ENCODE measurements at regions not wholly inside any gene's neighbourhood (a gene's known extent, or its start where the extent isn't known, plus 50 kb on each side); places are given as distances from the start of the nearest gene placed in this dataset.
A peak's percentile ranks its signal among the peaks of the same experiment; 100 is the strongest.
"Not testable (repeated sequence)": the region's sequence is repeated elsewhere in the genome, so short reads cannot be mapped to it uniquely, and the experiment has no call there.

DNA sequence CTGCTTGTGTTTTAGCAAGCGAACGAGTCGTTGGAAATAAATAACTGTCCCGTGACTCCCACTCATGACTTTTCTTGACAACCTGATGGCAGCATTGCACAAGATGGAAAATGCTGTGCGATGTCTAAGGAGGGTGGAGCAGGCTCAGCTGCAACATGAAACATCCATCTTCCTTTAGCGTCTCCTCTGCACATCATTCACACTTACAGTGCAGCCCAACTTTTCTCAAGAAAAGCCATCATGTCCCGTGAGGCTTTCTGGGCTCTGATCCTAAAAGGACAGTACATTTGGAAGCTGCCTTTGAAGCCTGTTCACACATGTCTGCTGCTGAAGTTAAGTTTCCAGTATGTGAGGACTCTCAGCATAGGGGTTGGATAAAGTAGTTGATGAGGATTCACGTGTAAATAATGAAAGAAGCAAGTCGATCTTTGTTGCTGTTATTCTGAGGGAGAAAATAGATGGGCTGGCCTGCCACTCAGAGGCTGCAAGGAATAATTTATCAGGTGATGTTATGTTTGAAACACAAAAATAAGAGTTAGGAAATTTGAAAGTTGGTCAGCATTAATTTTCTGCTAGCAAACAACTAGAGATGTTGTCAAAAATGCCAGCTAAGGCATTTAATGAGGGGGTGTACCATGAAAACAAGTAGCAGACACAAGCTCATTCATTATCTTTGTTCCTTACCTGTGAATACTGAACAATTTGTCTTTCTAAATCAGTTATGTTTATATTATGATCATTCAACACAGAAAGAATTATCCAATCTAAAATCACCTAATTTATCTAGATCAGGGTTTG is 328.7 kb upstream of the ZFP42 start:
- DNase-seq (ENCODE audit: low read depth) = peak; percentile 34

- DNase-seq (ENCODE audit: low read depth) = peak; percentile 39
Observed at GRCh38 chr4:187668526-187669082, 327.0 kb upstream of the ZFP42 start.

- DNase-seq (ENCODE audit: low read depth) = not testable (repeated sequence)
Observed at GRCh38 chr4:187671521-187671920, 324.1 kb upstream of the ZFP42 start.

GRCh38 chr4:187671958-187672357 is 323.6 kb upstream of the ZFP42 start:
- DNase-seq (ENCODE audit: low read depth) = not testable (repeated sequence)

DNA sequence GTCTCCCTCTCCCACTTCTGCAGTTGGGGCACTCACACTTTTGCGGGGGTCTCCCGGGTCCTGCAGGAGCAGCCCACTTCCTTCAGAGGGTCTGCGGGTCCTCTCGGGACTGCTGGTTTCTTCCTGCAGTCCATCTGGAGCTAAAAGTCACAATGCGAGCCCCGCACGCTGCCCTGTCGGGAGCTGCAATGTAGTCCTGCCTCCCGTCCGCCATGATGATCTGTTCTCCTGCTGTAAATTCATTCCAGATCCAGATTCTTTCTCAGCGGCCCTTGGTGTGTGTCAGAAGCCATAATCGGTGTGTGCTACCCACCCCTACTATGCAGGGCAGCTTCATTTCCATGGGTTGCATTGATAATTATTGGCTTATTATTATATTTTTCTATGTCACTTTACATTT is 323.0 kb upstream of the ZFP42 start:
- not testable (repeated sequence) for DNase-seq (ENCODE audit: low read depth)

DNA sequence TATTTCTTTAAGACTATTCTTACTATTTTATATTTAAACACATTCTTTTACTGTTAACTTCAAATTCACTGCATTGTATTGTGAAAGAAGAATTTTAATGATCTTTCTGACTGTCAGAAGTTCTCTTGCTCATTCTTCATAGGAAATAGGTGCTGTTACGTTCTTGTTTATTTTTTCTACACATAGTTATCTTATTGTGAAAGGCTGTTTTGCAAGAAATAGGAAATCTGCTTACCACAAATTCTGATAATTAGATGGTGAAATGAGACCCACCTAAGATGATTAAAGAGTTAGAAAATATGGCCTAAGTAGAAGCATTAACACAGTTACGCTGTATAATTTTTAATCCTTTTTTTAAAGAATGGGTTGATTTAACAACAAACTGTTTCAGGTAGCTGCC is 316.1 kb upstream of the ZFP42 start:
- DNase-seq (ENCODE audit: low read depth) = no peak

DNA sequence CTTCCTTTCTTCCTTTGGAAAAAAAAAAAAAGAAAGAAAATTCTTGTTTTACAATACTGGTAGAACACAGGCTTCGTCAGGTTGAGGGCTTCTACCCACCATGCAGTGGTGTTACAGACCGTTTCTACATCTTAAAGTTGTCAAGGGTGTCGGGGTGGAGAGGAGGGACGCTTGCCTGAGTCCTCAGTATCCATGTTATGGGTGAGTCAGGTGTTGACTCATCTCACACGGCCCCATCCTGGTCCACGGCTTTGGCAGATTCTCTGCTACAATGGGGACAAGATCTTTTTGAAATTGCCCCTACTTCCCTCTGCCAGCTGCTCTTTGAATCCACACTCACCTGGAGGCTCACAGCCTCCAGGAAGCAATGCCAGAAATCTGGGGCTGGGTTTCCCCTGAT is 310.3 kb upstream of the ZFP42 start:
- peak; percentile 15 for DNase-seq (ENCODE audit: low read depth)

- peak; percentile 17 for DNase-seq (ENCODE audit: low read depth)
Observed at GRCh38 chr4:187687697-187688096, 307.9 kb upstream of the ZFP42 start.

DNA sequence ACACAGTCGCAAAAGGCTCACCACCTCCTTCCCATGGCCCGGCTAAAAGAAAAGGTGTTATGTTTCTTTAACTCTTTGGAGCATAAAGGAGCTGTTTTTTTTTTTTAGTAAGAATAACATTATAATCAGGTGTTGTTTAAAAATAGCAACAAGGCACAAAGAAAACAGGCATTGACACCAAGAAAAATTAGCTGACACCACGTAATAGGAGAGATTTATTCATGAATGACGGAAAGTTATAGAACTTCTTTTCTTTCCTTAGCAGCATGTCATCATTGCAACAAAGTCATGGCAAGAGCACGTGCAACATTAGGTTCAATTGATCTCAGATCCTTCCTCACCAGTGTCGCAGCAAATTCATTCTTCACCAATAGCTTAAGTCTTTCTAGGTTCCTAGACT is 302.9 kb upstream of the ZFP42 start:
- DNase-seq (ENCODE audit: low read depth) = no peak

DNA sequence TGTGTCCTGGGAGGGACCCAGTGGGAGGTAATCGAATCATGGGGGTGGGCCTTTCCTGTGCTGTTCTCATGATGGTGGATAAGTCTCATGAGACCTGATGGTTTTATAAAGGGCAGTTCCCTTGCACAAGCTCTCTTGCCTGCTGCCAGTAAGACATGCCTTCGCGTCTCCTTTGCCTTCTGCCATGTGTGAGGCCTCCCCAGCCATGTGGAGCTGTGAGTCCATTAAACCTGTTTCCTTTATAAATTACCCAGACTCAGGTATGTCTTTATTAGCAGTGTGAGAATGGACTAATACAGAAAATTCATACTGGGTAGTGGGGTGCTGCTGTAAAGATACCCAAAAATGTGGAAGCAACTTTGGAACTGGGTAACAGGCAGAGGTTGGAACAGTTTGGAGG is 300.0 kb upstream of the ZFP42 start:
- DNase-seq (ENCODE audit: low read depth) = not testable (repeated sequence)

DNA sequence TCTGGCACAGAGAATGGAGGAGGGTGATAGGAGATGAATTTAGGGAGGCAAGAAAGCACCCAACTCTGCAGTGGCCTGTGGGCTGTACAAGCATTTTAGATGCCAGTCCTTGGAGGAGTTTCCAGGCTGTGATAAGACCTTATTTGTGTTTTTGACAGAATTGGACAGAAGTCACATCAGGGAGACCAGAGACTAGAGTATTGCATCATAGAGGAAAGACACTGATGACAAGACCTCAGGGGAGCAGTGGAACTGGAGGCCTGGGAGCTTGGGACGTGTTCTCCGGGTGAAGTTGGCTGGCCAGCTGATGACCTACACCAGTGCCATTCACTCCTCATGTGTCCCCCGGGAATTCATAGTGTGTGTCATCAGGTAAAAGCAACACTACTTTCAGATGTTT is 284.0 kb upstream of the ZFP42 start:
- peak; percentile 13 for DNase-seq (ENCODE audit: low read depth)

- DNase-seq (ENCODE audit: low read depth) = no peak
Observed at GRCh38 chr4:187714957-187715356, 280.6 kb upstream of the ZFP42 start.

GRCh38 chr4:187715466-187715865 is 280.1 kb upstream of the ZFP42 start:
- DNase-seq (ENCODE audit: low read depth) = no peak

DNA sequence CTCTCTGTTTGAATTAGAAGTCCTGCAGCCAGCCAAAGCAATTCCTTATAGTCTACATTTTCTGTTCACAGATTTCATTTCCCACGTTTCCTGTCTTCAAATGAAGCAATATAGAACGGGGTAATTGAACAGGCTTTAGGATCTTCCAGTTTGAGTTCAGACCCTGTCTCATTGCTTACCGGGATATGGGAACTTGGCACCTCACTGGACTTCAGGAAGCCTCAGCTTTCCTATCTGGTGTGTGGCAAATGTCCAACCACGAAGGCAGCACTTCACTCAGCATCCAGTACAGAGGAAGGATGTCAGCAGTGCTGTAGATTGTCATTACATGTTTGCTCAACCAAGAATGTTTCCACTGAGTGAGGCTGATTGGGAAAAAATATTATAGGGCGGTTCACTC is 271.1 kb upstream of the ZFP42 start:
- no peak for DNase-seq (ENCODE audit: low read depth)

DNA sequence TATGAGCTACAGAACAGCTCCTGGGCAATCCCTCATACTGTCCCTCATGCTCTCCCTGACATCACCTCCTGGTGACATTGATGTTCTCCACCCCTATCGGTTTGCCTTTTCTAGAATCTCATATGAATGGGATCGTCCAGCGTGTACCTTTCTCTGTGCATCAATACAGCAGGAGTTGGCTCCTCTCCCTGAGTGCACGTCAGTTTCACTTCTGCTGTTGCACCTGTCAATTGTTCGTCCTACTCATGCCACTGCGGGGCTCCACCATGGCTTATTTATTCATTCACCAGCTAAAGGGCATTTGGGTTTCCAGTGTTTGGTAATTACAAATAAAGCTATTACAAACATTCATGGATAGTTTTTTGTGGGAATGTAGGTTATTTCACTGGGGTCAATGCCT is 269.1 kb upstream of the ZFP42 start:
- DNase-seq (ENCODE audit: low read depth) = no peak

DNA sequence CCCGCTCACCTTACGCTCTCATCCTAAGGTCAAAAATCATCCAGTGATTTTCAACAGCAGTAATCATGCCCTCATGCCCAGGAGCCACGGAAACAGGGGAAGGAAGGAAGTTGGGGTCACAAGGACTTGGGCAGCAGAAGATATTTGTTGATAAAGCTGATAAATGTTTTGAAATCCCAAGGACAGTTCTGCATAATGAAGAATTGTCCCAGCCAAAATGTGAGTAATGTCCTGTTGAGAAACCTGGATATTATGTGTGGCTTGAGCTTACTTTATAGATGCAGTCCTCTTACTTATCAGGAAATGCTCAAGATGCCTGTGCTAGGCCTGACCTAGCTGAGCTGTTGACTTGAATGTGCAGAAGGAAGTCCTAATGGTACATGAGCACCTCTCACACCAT is 263.0 kb upstream of the ZFP42 start:
- no peak for DNase-seq (ENCODE audit: low read depth)

DNA sequence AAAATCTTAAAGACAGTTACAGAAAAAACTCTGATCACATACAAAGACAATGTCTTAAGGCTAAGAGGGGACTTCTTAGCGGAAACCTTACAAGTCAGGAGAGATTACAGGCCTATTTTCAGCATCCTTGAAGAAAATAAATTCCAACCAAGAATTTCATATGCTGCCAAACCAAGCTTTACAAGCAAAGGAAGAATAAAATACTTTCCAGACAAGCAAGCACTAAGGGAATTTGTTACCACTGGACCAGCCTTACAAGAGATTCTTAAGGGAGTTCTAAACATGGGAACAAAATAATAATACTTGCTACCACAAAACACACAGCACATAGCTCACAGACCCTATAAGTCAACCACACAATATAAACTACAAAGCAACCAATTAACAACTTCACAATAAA is 255.8 kb upstream of the ZFP42 start:
- DNase-seq (ENCODE audit: low read depth) = no peak

DNA sequence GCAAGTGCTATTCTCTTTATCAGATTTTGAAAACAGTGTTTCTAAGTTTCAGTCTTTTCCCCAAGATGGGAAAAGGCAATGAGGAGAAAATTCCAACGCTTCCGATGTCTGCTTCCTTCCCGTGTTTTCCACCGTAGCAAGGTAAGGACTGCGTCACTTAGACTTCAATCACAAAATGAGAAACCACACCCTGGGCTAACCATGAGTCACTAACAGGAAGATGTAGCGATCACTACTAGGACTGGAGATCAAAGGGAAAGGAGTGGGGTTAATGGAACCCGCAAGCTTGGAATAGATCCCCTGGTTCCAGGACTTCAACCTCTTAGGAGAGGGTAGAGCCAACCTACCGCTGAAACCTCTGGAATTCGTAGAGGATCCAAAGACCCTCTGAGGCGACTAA is 250.7 kb upstream of the ZFP42 start:
- DNase-seq (ENCODE audit: low read depth) = no peak

DNA sequence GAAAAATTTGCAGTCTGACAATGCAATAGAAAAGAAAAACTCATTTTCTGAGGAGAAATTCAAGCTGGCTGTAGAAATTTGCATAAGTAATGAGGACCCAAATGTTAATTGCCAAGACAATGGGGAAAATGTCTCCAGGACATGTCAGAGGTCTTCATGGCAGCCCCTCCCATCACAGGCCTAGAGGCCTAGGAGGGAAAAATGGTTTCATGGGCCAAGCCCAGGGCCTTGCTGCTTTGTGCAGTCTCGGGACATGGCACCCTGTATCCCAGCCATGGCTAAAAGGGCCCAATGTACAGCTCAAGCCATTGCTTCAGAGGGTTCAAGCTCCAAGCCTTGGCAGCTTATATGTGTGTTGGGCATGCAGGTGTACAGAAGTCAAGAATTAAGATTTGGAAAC is 244.9 kb upstream of the ZFP42 start:
- not testable (repeated sequence) for DNase-seq (ENCODE audit: low read depth)

DNA sequence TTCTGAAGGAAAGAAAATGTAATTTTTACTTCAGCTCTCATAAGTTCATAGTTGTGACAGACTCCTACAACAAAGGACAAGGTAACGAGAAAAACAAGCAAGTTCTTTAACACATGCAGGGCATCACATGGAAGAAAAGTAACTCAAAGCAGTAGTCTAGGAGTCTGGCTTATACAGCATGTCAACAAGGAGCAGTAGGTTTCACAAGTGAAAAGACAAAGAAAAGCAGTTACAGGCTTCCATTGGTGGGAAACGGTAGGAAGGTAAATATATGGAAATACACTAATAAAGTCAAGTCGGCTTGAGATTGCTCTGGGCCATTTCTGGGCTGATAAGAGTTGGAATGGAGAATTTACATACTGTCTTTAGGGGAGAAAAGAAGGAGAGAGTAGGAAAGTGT is 228.4 kb upstream of the ZFP42 start:
- no peak for DNase-seq (ENCODE audit: low read depth)

GRCh38 chr4:187767687-187768086 is 227.9 kb upstream of the ZFP42 start:
- DNase-seq (ENCODE audit: low read depth) = no peak

DNA sequence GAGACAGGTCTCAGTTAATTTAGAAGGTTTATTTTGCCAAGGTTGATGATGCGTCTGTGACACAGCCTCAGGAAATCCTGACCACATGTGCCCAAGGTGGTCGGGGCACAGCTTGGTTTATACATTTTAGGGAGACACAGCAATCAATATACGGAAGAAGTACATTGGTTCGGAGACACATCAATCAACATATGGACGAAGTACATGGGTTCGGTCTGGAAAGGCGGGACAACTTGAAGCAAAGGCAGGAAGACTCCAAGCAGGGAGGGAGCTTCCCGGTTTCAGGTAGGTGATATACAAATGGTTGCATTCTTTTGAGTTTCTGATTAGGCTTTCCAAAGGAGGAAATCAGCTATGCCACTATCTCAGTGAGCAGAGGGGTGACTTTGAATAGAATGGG is 225.2 kb upstream of the ZFP42 start:
- DNase-seq (ENCODE audit: low read depth) = no peak

- DNase-seq (ENCODE audit: low read depth) = no peak
Observed at GRCh38 chr4:187777954-187778353, 217.6 kb upstream of the ZFP42 start.

DNA sequence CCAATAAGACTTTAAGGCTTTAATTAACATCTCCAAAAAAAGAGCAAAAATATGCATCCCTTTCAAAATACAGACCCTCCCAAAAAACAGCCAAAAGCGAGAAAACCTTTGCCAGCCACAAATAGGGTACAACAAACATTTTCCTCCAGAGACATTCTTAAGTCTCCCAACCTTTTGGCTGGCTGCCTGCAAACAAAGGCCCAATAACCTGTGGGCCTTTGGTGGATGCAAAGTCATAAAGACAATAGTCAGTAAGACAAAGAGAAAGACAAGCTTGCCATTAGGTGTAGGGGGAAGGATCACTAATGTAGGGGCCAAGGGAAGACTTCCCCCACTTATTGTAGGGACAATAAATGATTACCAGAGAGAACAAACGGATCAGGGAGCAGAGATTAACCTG is 215.5 kb upstream of the ZFP42 start:
- DNase-seq (ENCODE audit: low read depth) = no peak
